H9 (cell line): ENCODE measurements at regions not wholly inside any gene's neighbourhood (a gene's known extent, or its start where the extent isn't known, plus 50 kb on each side); places are given as distances from the start of the nearest gene placed in this dataset.

Experiments
- DNase-seq: peaks from one replicate; pipeline ENCODE4 v3.0.0-alpha.2; 2017
- H2AFZ ChIP-seq: one replicate; pipeline ENCODE4 v1.6.1; 2013; ENCODE audit warnings: mild to moderate bottlenecking, low read length, control low read depth, moderate library complexity
- H2AK5ac ChIP-seq: 2 replicates; pipeline ENCODE4 v1.6.1; 2013; ENCODE audit warnings: low read length, control low read depth, mixed read lengths; ENCODE audit not compliant: insufficient read length
- H2BK120ac ChIP-seq: one replicate; pipeline ENCODE4 v1.6.1; 2013; ENCODE audit warnings: low read depth, mild to moderate bottlenecking, low read length, control low read depth, inconsistent platforms; ENCODE audit not compliant: poor library complexity, severe bottlenecking
- H2BK12ac ChIP-seq: 2 replicates; pipeline ENCODE4 v1.6.1; 2013; ENCODE audit warnings: low read length, control low read depth, mixed read lengths, low read depth; ENCODE audit not compliant: insufficient read length
- H2BK15ac ChIP-seq: 2 replicates; pipeline ENCODE4 v1.6.1; 2013; ENCODE audit warnings: low read depth, low read length, control low read depth
- H2BK20ac ChIP-seq: one replicate; pipeline ENCODE4 v1.6.1; 2013; ENCODE audit warnings: low read depth, mild to moderate bottlenecking, low read length, control low read depth, inconsistent platforms; ENCODE audit not compliant: poor library complexity, severe bottlenecking
- H2BK5ac ChIP-seq: 2 replicates; pipeline ENCODE4 v1.6.1; 2013; ENCODE audit warnings: low read length, control low read depth, mixed read lengths; ENCODE audit not compliant: insufficient read length
- H3K14ac ChIP-seq: 2 replicates; pipeline ENCODE4 v1.6.1; 2013; ENCODE audit warnings: low read length, control low read depth; ENCODE audit not compliant: insufficient read depth
- H3K18ac ChIP-seq: 2 replicates; pipeline ENCODE4 v1.6.1; 2013; ENCODE audit warnings: low read depth, mild to moderate bottlenecking, mixed read lengths, low read length, control low read depth; ENCODE audit not compliant: insufficient read length
- H3K23ac ChIP-seq: 2 replicates; pipeline ENCODE4 v1.6.1; 2013; ENCODE audit warnings: low read length, control low read depth, mixed read lengths, low read depth; ENCODE audit not compliant: insufficient read length
- H3K23me2 ChIP-seq: 2 replicates; pipeline ENCODE4 v1.6.1; 2013; ENCODE audit warnings: low read depth, mild to moderate bottlenecking, mixed read lengths, low read length, control low read depth; ENCODE audit not compliant: insufficient read length, poor library complexity, severe bottlenecking
- H3K27ac ChIP-seq: 2 replicates; pipeline ENCODE4 v1.5.1; 2013; ENCODE audit warnings: low read length, control low read depth, mixed read lengths, low read depth; ENCODE audit not compliant: insufficient read length
- H3K27me3 ChIP-seq: 2 replicates; pipeline ENCODE4 v1.6.1; 2013; ENCODE audit warnings: low read length, control low read depth, inconsistent platforms; ENCODE audit not compliant: insufficient read depth
- H3K4ac ChIP-seq: 2 replicates; pipeline ENCODE4 v1.6.1; 2013; ENCODE audit warnings: low read depth, mild to moderate bottlenecking, control low read depth, inconsistent platforms, low read length, moderate library complexity
- H3K4me1 ChIP-seq: 2 replicates; pipeline ENCODE4 v1.6.1; 2013; ENCODE audit warnings: low read length, control low read depth, inconsistent platforms; ENCODE audit not compliant: insufficient read depth
- H3K4me2 ChIP-seq: 2 replicates; pipeline ENCODE4 v1.6.1; 2013; ENCODE audit warnings: low read length, control low read depth, mixed read lengths; ENCODE audit not compliant: insufficient read length, insufficient read depth
- H3K56ac ChIP-seq: 2 replicates; pipeline ENCODE4 v1.6.1; 2013; ENCODE audit warnings: low read depth, mild to moderate bottlenecking, mixed read lengths, low read length, control low read depth; ENCODE audit not compliant: insufficient read length
- H3K79me1 ChIP-seq: 2 replicates; pipeline ENCODE4 v1.6.1; 2013; ENCODE audit warnings: low read depth, mild to moderate bottlenecking, moderate library complexity, low read length, control low read depth, inconsistent platforms; ENCODE audit not compliant: insufficient read depth, poor library complexity, severe bottlenecking
- H3K79me2 ChIP-seq: 2 replicates; pipeline ENCODE4 v1.6.1; 2013; ENCODE audit warnings: low read length, control low read depth, inconsistent platforms; ENCODE audit not compliant: insufficient read depth
- H3K9ac ChIP-seq: 2 replicates; pipeline ENCODE4 v1.6.1; 2013; ENCODE audit warnings: low read length, control low read depth, mixed read lengths; ENCODE audit not compliant: insufficient read length; ENCODE audit errors: extremely low read depth
- H3K9me3 ChIP-seq: one replicate; pipeline ENCODE4 v1.6.1; 2013; ENCODE audit warnings: low read depth, low read length, inconsistent platforms; ENCODE audit not compliant: control insufficient read depth
- H3T11ph ChIP-seq: one replicate; pipeline ENCODE4 v1.6.1; 2013; ENCODE audit warnings: mild to moderate bottlenecking, low read length, control low read depth, inconsistent platforms
- H4K20me1 ChIP-seq: one replicate; pipeline ENCODE4 v1.6.1; 2013; ENCODE audit not compliant: control insufficient read depth, insufficient read length, insufficient read depth
- H4K5ac ChIP-seq: 2 replicates; pipeline ENCODE4 v1.6.1; 2013; ENCODE audit warnings: low read depth, mild to moderate bottlenecking, mixed read lengths, low read length, control low read depth; ENCODE audit not compliant: insufficient read length
- H4K8ac ChIP-seq: replicated peaks from 2 replicates; pipeline ENCODE4 v1.6.1; 2013; ENCODE audit warnings: low read length, control low read depth, mixed read lengths, low read depth; ENCODE audit not compliant: insufficient read length
- H4K91ac ChIP-seq: 2 replicates; pipeline ENCODE4 v1.6.1; 2013; ENCODE audit warnings: low read depth, mild to moderate bottlenecking, moderate library complexity, mixed read lengths, low read length, control low read depth; ENCODE audit not compliant: insufficient read length
- H3K27ac Mint-ChIP-seq, 3 experiments: 2 replicates in 2 of 3; 3 replicates in 1 of 3; pipeline ENCODE4 v1.8.0; 2020 to 2021; ENCODE audit warnings: mixed read lengths in 3 of 3, mild to moderate bottlenecking in 1 of 3, moderate library complexity in 1 of 3
- H3K27me3 Mint-ChIP-seq: 2 replicates; pipeline ENCODE4 v1.8.0; 2021; ENCODE audit warnings: low read depth, mild to moderate bottlenecking, moderate library complexity, mixed read lengths
- H3K36me3 Mint-ChIP-seq, 3 experiments: 2 replicates in 2 of 3; 3 replicates in 1 of 3; pipeline ENCODE4 v1.8.0; 2020 to 2021; ENCODE audit warnings: low read depth in 3 of 3, mixed read lengths in 3 of 3; ENCODE audit not compliant: insufficient read depth in 1 of 3
- H3K4me1 Mint-ChIP-seq, 2 experiments: 2 replicates each; pipeline ENCODE4 v1.8.0; 2020; ENCODE audit warnings: mixed read lengths in 2 of 2
- H3K4me3 Mint-ChIP-seq, 2 experiments: 2 replicates in 1 of 2; 3 replicates in 1 of 2; pipeline ENCODE4 v1.8.0; 2020 to 2021; ENCODE audit warnings: mild to moderate bottlenecking in 2 of 2, mixed read lengths in 2 of 2, moderate library complexity in 1 of 2
- H3K9me3 Mint-ChIP-seq, 2 experiments: 2 replicates in 1 of 2; 3 replicates in 1 of 2; pipeline ENCODE4 v1.8.0; 2020; ENCODE audit warnings: mild to moderate bottlenecking in 2 of 2, mixed read lengths in 2 of 2, moderate library complexity in 1 of 2
- WGBS: extraction: QIAGEN DNeasy Blood & Tissue Kit; methylation state at CpG from one replicate; pipeline ENCODE4 v1.1.7; 2013; ENCODE audit warnings: missing lambda C conversion rate, low lambda C conversion rate, mixed read lengths; ENCODE audit not compliant: insufficient read length; ENCODE audit errors: extremely low coverage; 5-methylcytosine and 5-hydroxymethylcytosine counted together
- TF ChIP-seq, protein P1 (sequence below): fragments of 200-600 bp; sonication (generic); conservative IDR thresholded peaks from 3 replicates; pipeline ENCODE4 v1.8.0; 2021; ENCODE audit warnings: antibody characterized with exemption, mild to moderate bottlenecking

- Histone ChIP-seq H2BK12ac (no peak overlapping the region), H2BK20ac (no peak overlapping the region), H2BK15ac (no peak overlapping the region), H3K56ac (no peak overlapping the region), H3K27ac (no peak overlapping the region), H3K23ac (no peak overlapping the region), H3K14ac (no peak overlapping the region), H3K9ac (no peak overlapping the region), H4K20me1 (no peaks in the 10 kb centered on the region), H3K18ac (no peak overlapping the region), H2BK5ac (no peak overlapping the region), H2AK5ac (no peak overlapping the region), H2AFZ (no peak overlapping the region), H3K9me3 (no peaks in the 10 kb centered on the region), H3K79me2 (no peaks in the 10 kb centered on the region; the same call in 1 of the 2 replicates), H3K4me2 (no peak overlapping the region), H3T11ph (no peak overlapping the region), H2BK120ac (no peak overlapping the region), H3K4me1 (no peaks in the 10 kb centered on the region), H3K27me3 (no peaks in the 10 kb centered on the region), H3K79me1 (no peaks in the 10 kb centered on the region), H4K5ac (no peak overlapping the region), H4K8ac (no peak overlapping the region), H3K23me2 (no peaks in the 10 kb centered on the region), H3K4ac (no peak overlapping the region), H4K91ac (no peak overlapping the region)
- Mint-ChIP-seq H3K27ac (no peak overlapping the region), H3K36me3 (peaks cover 4 to 15% (median 8%) of the 10 kb centered on the region in 3 experiments; a peak in 4 of 7 replicates), H3K27me3 (no peaks in the 10 kb centered on the region; the same call in none of the 2 replicates), H3K9me3 (no peaks in the 10 kb centered on the region), H3K4me3 (no peak overlapping the region), H3K4me1 (no peaks in the 10 kb centered on the region; a peak in 1 of 4 replicates)
- DNase-seq = no peak
- TF ChIP-seq, protein P1, sequence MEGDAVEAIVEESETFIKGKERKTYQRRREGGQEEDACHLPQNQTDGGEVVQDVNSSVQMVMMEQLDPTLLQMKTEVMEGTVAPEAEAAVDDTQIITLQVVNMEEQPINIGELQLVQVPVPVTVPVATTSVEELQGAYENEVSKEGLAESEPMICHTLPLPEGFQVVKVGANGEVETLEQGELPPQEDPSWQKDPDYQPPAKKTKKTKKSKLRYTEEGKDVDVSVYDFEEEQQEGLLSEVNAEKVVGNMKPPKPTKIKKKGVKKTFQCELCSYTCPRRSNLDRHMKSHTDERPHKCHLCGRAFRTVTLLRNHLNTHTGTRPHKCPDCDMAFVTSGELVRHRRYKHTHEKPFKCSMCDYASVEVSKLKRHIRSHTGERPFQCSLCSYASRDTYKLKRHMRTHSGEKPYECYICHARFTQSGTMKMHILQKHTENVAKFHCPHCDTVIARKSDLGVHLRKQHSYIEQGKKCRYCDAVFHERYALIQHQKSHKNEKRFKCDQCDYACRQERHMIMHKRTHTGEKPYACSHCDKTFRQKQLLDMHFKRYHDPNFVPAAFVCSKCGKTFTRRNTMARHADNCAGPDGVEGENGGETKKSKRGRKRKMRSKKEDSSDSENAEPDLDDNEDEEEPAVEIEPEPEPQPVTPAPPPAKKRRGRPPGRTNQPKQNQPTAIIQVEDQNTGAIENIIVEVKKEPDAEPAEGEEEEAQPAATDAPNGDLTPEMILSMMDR = no peak
- WGBS = no CpG with 5 or more reads among the region's 5 CpGs
Measured at GRCh38 chr1:65049941-65050713, 83.8 kb upstream of the JAK1 start.
